ENCODE measurements at regions not wholly inside any gene's neighbourhood (a gene's known extent, or its start where the extent isn't known, plus 50 kb on each side); places are given as distances from the start of the nearest gene placed in this dataset.

- Histone ChIP-seq H3K27ac (ENCODE audit: insufficient read depth, low read length) (no peak overlapping the region), H4K20me1 (ENCODE audit: insufficient read depth, low read length) (no peaks in the 10 kb centered on the region), H2BK15ac (ENCODE audit: low read depth, low read length) (no peak overlapping the region), H2BK5ac (ENCODE audit: low read depth, low read length, poor library complexity, severe bottlenecking) (no peak overlapping the region), H3K4me3 (ENCODE audit: insufficient read depth, low read depth, low read length) (no peak overlapping the region), H2AK9ac (replicated peaks; ENCODE audit: low read depth, low read length, poor library complexity) (no peak overlapping the region), H4K8ac (ENCODE audit: low read depth in 2 of 2, low read length in 2 of 2) (no peak overlapping the region), H3K23ac (ENCODE audit: low read depth, low read length) (no peak overlapping the region), H2AK5ac (ENCODE audit: low read depth, low read length) (no peak overlapping the region), H3K79me1 (ENCODE audit: low read depth in 1 of 2, low read length in 2 of 2) (no peaks in the 10 kb centered on the region), H2BK20ac (ENCODE audit: low read depth, low read length) (no peak overlapping the region), H3K9me1 (ENCODE audit: insufficient read depth, low read length) (no peaks in the 10 kb centered on the region), H3K56ac (ENCODE audit: extremely low read depth, insufficient read depth, low read length) (no peak overlapping the region), H4K91ac (ENCODE audit: insufficient read depth, low read depth, low read length) (no peak overlapping the region), H3K4me2 (ENCODE audit: low read depth, low read length) (no peak overlapping the region), H3K4me1 (ENCODE audit: control insufficient read depth, insufficient read depth, low read length) (no peaks in the 10 kb centered on the region), H3K9ac (ENCODE audit: low read depth, low read length) (no peak overlapping the region), H2AFZ (replicated peaks; ENCODE audit: low read length, poor library complexity) (no peak overlapping the region), H3K36me3 (ENCODE audit: control insufficient read depth, insufficient read depth, low read length) (no peaks in the 10 kb centered on the region), H3K4ac (ENCODE audit: low read depth, low read length) (no peak overlapping the region), H3K9me3 (ENCODE audit: control insufficient read depth, insufficient read depth, low read length) (no peaks in the 10 kb centered on the region), H2BK120ac (ENCODE audit: low read depth, low read length) (no peak overlapping the region), H3K18ac (ENCODE audit: low read depth, low read length) (no peak overlapping the region), H3K14ac (replicated peaks; ENCODE audit: low read depth, low read length) (no peak overlapping the region), H4K5ac (ENCODE audit: low read depth, low read length) (no peak overlapping the region), H3K27me3 (ENCODE audit: control insufficient read depth, insufficient read depth, low read length) (no peaks in the 10 kb centered on the region)
- in situ Hi-C loops (cut with MboI; ENCODE audit: low sequenced_read_pairs) (no loop called here), dilution Hi-C loops (cut with HindIII; ENCODE audit: low sequenced_read_pairs, unreplicated experiment) (no loop called here), intact Hi-C loops (cut with micrococcal nuclease) (no loop called here)
- TF ChIP-seq MAFK (IDR thresholded peaks at IDR 0.05; ENCODE audit: low read depth, low read length): no peak
- no peak for TF ChIP-seq CHD1 (IDR thresholded peaks at IDR 0.05; ENCODE audit: low read depth, low read length)
- no peak for TF ChIP-seq ELK1 (IDR thresholded peaks at IDR 0.05; ENCODE audit: borderline replicate concordance, low read depth, low read length)
- no peak for TF ChIP-seq SMC3 (IDR thresholded peaks at IDR 0.05; ENCODE audit: low read depth, low read length)
- TF ChIP-seq MXI1 (IDR thresholded peaks at IDR 0.05; ENCODE audit: borderline replicate concordance, low read depth, low read length): no peak
- no peak for TF ChIP-seq MAZ (IDR thresholded peaks at IDR 0.05; ENCODE audit: borderline replicate concordance, low read depth, low read length)
- no peak for TF ChIP-seq FOS (IDR thresholded peaks at IDR 0.05; ENCODE audit: low read depth, low read length)
- TF ChIP-seq RCOR1 (IDR thresholded peaks at IDR 0.05; ENCODE audit: insufficient replicate concordance, low read length): no peak
- TF ChIP-seq POLR2A (IDR thresholded peaks at IDR 0.05; ENCODE audit: low read depth, low read length): no peak
- no peak for TF ChIP-seq RFX5 (IDR thresholded peaks at IDR 0.05; ENCODE audit: low read depth, low read length)
- TF ChIP-seq NFE2L2 (IDR thresholded peaks at IDR 0.05; ENCODE audit: low read depth, low read length): no peak
- TF ChIP-seq BHLHE40 (IDR thresholded peaks at IDR 0.05; ENCODE audit: low read depth, low read length): no peak
- TF ChIP-seq, protein P1, sequence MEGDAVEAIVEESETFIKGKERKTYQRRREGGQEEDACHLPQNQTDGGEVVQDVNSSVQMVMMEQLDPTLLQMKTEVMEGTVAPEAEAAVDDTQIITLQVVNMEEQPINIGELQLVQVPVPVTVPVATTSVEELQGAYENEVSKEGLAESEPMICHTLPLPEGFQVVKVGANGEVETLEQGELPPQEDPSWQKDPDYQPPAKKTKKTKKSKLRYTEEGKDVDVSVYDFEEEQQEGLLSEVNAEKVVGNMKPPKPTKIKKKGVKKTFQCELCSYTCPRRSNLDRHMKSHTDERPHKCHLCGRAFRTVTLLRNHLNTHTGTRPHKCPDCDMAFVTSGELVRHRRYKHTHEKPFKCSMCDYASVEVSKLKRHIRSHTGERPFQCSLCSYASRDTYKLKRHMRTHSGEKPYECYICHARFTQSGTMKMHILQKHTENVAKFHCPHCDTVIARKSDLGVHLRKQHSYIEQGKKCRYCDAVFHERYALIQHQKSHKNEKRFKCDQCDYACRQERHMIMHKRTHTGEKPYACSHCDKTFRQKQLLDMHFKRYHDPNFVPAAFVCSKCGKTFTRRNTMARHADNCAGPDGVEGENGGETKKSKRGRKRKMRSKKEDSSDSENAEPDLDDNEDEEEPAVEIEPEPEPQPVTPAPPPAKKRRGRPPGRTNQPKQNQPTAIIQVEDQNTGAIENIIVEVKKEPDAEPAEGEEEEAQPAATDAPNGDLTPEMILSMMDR (conservative IDR thresholded peaks at IDR 0.05; ENCODE audit: low read depth, low read length): no peak
- no peak for TF ChIP-seq CEBPB (IDR thresholded peaks at IDR 0.05; ENCODE audit: low read depth, low read length)
- no peak for TF ChIP-seq USF2 (IDR thresholded peaks at IDR 0.05; ENCODE audit: low read depth, low read length)
- TF ChIP-seq RAD21 (IDR thresholded peaks at IDR 0.05; ENCODE audit: low read length): no peak
- ChIA-PET CTCF (no interaction called here), POLR2A (ENCODE audit: unreplicated experiment) (no interaction called here)
- no CpG with 5 or more reads among the region's 1 CpG for WGBS, 2 experiments (ENCODE audit: extremely low coverage in 2 of 2, insufficient read length in 1 of 2)
- ATAC-seq (ENCODE audit: low read depth): no peak
- no TSS peak for BruUV-seq (replicated peaks)
- no peak for DNase-seq
These were observed 119.2 kb upstream of the TP63 start for GRCh38 chr3:189512039-189512438.
